Epidermal melanocyte (primary cell): ENCODE measurements at regions not wholly inside any gene's neighbourhood (a gene's known extent, or its start where the extent isn't known, plus 50 kb on each side); places are given as distances from the start of the nearest gene placed in this dataset.
"Not testable (repeated sequence)": the region's sequence is repeated elsewhere in the genome, so short reads cannot be mapped to it uniquely, and the experiment has no call there.

Experiments used
- DNase-seq: peaks from one replicate; pipeline ENCODE4 v3.0.0; 2011; ENCODE audit warnings: low spot score; ENCODE audit not compliant: insufficient read length

DNA sequence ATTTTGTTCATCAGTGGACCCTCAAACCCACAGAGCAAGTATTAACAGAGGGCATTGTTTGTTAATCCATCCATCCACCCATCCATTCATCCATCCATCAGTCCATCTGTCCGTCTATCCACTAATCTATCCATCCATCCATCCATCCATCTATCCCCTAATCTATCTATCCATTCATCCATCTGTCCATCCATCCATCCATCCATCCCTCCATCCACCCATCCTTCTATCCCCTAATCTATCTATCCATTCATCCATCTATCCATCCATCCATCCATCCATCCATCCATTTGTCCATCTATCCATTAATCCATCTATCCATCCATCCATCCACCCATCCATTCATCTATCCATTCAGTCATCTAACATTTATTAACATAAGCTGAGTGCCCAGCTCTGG lies 307.3 kb downstream of the MIAT start:
- DNase-seq = no peak

- no peak for DNase-seq
Measured at GRCh38 chr22:26967282-26967681, 309.9 kb downstream of the MIAT start.

GRCh38 chr22:26968859-26969523 lies 311.6 kb downstream of the MIAT start:
- no peak for DNase-seq

GRCh38 chr22:26970809-26971394 lies 313.5 kb downstream of the MIAT start:
- DNase-seq = no peak

DNA sequence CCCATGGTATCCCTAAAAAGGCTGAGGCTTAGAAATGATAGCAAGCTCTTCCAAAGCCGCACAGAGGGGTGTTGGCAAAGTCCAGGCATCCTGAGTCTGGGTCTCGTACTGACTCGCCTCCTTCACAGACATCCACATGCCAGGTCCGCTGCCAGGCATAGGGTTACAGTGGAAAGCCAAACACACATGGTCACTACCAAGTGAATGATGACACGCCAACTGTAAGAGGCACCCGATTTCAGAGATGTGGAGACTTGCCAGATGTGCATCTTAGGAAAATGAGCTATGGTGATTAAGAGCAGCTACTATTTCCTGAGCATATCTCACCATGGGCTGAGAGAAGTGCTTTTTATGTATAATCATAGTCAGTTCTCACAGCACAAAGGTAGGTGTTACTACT lies 314.9 kb downstream of the MIAT start:
- DNase-seq = no peak

DNA sequence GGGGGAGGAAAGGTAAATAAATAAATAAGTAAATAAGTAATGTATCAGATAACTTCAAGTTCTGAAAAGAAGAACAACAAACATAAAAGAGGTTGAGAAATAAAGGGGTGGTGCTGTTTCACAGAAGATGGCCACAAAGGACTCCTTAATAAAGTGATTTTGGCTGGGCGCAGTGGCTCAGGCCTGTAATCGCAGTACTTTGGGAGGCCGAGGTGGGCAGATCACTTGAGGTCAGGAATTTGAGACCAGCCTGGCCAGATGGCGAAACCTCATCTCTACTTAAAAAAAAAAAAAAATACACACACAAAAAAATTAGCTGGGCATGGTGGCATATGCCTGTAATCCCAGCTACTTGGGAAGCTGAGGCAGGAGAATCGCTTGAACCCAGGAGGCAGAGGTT lies 315.5 kb downstream of the MIAT start:
- DNase-seq = not testable (repeated sequence)

- no peak for DNase-seq
Measured at GRCh38 chr22:26974034-26974433, 316.6 kb downstream of the MIAT start.

GRCh38 chr22:26974914-26975803 lies 317.8 kb downstream of the MIAT start:
- DNase-seq = no peak

GRCh38 chr22:26975865-26976264 lies 318.5 kb downstream of the MIAT start:
- DNase-seq = no peak

GRCh38 chr22:26977741-26978376 lies 320.5 kb downstream of the MIAT start:
- DNase-seq = no peak

- no peak for DNase-seq
Measured at GRCh38 chr22:26979294-26979693, 321.9 kb downstream of the MIAT start.

GRCh38 chr22:26981111-26981510 lies 323.7 kb downstream of the MIAT start:
- DNase-seq = no peak

- DNase-seq = no peak
Measured at GRCh38 chr22:26981541-26981940, 324.2 kb downstream of the MIAT start.

DNA sequence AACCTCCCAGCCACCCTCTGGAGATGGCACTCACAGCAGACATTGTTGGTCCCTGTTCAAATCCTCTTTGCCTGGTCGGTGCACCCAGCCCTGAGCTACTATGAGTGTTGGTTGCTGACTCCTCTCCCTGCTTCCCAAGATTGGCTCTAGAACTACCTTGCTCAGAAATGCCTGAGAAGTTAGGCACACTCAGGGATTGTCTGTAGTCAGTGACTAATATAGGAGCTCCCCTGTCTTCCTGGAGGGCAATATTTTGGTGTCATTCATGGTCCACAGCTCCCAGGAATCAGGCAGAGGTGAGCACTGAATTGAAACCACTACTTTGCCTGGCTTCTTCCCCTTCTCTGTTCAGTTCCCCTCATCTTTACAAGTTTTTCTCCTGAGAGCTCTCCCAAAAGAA lies 325.9 kb downstream of the MIAT start:
- DNase-seq = no peak

DNA sequence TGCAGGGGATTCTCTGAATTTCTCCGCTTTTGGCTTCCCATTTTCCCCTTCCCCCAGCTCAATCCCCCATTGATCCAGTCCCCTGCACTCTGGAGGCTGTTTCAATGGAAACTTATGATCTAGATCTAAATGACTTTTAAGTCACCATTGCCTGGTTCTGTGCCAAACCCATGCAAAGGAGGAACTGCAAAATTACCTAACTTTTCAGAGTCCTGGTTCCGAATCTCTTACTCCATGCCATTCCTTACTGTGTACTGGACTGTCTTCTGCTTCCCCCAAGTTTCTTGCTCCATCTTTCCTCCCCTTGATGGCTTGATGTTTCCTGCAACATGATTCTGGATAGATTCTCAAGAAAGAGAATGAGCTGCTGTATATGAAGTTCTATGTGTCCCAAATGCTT lies 327.8 kb downstream of the MIAT start:
- no peak for DNase-seq

DNA sequence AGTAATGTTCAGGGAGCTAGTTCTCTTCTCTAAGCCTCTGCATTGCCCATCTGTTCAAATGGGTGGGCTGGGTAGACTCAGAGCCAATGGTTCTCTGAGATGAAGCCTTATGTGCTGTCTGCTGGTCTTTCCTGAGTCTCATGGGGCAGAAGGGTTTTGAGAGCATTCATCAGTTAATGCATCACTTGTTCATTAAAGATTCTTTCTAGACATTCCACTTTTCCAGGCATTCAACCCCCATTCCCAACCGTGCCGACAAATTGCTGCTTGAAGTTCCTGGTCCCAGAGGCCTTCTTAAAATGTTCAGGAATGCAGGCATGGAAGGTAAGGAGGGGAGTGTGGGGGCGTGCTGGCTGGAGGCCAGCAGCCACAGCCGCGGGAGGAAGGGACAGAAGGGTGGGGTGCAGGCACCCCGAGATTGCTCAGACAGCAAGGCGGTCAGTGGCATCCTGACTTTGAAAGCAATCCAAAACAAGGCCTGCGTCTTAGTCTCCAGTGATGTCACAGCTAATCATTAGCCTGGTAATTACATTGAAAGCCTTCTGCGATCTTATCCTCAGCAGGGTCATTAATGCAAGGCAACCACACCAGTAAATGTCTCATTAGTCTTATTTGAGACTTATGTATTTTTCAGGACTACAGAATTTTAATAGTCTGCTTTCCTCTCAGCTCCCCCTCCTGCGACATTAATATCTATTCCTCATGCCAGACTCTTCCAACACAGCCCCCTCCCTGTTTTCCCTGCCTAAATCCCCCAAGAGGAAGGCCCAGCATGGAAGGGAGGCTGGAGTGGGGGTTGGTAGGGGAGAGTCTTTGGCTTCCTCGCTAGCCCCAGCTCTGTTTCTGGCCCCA lies 328.8 kb downstream of the MIAT start:
- no peak for DNase-seq

DNA sequence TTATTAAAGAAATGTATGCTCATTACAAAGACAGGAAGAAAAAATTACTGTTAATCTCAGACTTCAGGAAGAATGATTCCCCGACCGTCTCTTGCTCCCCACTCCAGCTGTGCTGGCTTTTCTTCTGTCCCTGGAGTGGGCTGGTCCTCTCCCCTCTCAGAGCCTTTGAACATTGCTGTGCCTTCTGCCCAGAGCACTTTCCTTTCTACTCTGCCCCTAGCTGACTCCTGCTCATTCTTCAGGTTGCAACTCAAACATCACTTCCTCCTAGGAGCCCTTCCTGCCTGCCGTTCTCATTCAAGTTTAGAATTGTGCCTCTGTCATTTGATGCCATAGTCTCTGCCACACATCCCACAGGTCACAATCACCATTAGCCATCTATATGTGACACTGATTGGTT lies 329.5 kb downstream of the MIAT start:
- DNase-seq = no peak

DNA sequence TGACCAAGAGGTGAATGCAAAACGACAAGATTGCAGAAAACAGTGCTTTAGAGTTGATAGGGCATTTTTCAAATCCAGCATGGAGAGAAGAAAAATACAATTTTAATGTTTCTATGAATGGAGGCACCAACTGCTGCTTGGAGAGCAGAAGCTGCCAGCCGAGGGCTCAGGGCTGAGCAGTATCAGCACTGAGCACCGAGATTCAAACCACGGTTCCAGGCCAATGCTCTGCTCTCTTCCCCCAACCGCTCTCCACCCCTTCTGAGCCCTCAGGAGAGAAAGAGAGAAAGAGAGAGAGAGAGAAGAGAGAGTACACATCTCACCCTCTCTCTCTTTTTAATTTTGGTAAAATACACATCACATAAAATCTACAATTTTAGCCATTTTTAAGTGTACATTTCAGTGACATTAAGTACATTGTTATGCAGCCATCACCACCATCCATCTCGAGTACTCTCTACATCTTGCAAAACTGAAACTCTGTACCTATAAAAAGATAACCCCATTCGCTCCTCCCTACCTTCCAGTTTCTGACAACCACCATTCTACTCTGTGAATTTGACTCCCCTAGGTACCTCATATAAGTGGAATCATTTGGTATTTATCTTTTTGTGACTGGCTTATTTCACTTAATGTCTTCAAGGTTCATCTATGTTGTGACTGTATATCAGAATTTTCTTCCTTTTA lies 333.3 kb downstream of the MIAT start:
- no peak for DNase-seq

DNA sequence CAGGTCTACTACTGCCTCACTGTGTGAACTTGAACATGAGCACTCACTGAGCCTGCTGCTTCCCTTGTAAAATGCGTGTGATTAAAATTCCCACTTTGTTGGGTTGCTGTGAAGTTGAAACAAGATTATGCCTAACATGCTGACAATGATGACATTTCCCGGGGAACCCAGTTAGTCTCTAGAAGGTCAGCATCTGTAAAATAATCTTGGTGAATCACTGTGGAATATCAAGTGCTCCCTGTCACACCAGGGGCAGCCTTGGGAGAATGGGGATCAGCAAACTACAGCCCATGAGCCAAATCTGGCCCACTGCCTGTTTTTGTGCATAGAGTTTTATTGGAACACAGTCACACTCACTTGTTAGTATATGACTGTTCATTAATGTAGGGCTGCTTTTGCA lies 335.2 kb downstream of the MIAT start:
- no peak for DNase-seq

DNA sequence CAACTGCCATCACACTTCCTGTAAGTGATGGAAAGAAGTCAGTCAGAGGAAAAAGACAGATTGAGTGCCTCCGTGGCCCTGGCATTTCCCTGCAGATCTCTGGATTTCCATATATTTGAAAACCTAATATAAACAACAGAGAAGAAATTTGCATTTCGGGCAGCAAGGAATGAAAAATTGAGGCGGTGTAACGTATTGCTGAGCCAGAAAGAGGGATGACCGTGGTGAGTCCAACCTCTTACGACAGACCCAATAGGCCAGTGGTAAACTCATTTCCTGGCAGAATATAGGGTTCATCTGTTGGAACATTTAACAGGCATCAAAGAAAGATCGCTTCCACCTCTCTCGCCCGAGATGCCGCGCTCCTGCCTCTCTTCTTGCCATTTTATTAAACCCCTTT lies 336.5 kb downstream of the MIAT start:
- no peak for DNase-seq

GRCh38 chr22:26994801-26995200 lies 337.4 kb downstream of the MIAT start:
- DNase-seq = no peak
